Right atrium auricular region (tissue), 2 donors: ENCODE measurements at regions not wholly inside any gene's neighbourhood (a gene's known extent, or its start where the extent isn't known, plus 50 kb on each side); places are given as distances from the start of the nearest gene placed in this dataset.

Experiments
- DNase-seq: peaks from one replicate; pipeline ENCODE4 v3.0.0-alpha.2; 2019; ENCODE audit warnings: low spot score
- H3K27ac ChIP-seq, 2 donors: fragments of 200-600 bp; sonication (generic); 1 replicate in 1 of 2; 2 replicates in 1 of 2; pipeline ENCODE4 v1.5.1; 2016 to 2019
- H3K27me3 ChIP-seq, 2 donors: fragments of 200-600 bp; sonication (generic); one replicate each; pipeline versions ENCODE4 v1.5.1 to v1.6.0; 2017 to 2019
- H3K36me3 ChIP-seq: fragments of 200-600 bp; sonication (generic); one replicate; pipeline ENCODE4 v1.5.1; 2016
- H3K4me1 ChIP-seq, 2 donors: fragments of 200-600 bp; sonication (generic); one replicate each; pipeline versions ENCODE4 v1.5.1 to v1.6.0; 2017 to 2019
- H3K4me3 ChIP-seq, 2 donors: fragments of 200-600 bp; sonication (generic); 1 replicate in 1 of 2; 2 replicates in 1 of 2; pipeline ENCODE4 v1.5.1; 2017 to 2019; ENCODE audit warnings: mild to moderate bottlenecking in 1 of 2, moderate library complexity in 1 of 2
- H3K9me3 ChIP-seq, 2 donors: fragments of 200-600 bp; sonication (generic); one replicate each; pipeline ENCODE4 v1.5.1; 2019
- CTCF ChIP-seq, 2 donors: fragments of 200-600 bp; sonication (generic); IDR thresholded peaks; one replicate each; pipeline ENCODE4 v1.5.1; 2019; ENCODE audit warnings: antibody characterized with exemption in 2 of 2

- H3K9me3 ChIP-seq = no peaks in the 10 kb centered on the region
- DNase-seq = no peak
- TF ChIP-seq CTCF (IDR thresholded peaks at IDR 0.05) = no peak
- no peaks in the 10 kb centered on the region for H3K36me3 ChIP-seq
- no peaks in the 10 kb centered on the region for H3K27me3 ChIP-seq
- H3K4me3 ChIP-seq = no peak overlapping the region
- H3K4me1 ChIP-seq = no peaks in the 10 kb centered on the region
- H3K27ac ChIP-seq = no peak overlapping the region
These were observed 203.2 kb upstream of the GAP43 start for GRCh38 chr3:115420086-115420485.

- no peak for TF ChIP-seq CTCF (IDR thresholded peaks at IDR 0.05)
- H3K4me1 ChIP-seq = no peaks in the 10 kb centered on the region
- no peaks in the 10 kb centered on the region for H3K36me3 ChIP-seq
- H3K9me3 ChIP-seq = no peaks in the 10 kb centered on the region
- no peak overlapping the region for H3K4me3 ChIP-seq
- H3K27me3 ChIP-seq = no peaks in the 10 kb centered on the region
- DNase-seq = no peak
- no peak overlapping the region for H3K27ac ChIP-seq
These were observed 200.1 kb upstream of the GAP43 start for GRCh38 chr3:115423170-115423569.

GRCh38 chr3:115428841-115429240, 194.5 kb upstream of the GAP43 start:
- TF ChIP-seq CTCF (IDR thresholded peaks at IDR 0.05) = no peak
- DNase-seq = no peak
- Histone ChIP-seq H3K4me3 (no peak overlapping the region), H3K27me3 (no peaks in the 10 kb centered on the region), H3K4me1 (peaks cover 0 to 4% of the 10 kb centered on the region in 2 donors), H3K27ac (no peak overlapping the region), H3K9me3 (no peaks in the 10 kb centered on the region), H3K36me3 (no peaks in the 10 kb centered on the region)

GRCh38 chr3:115436767-115437301, 186.5 kb upstream of the GAP43 start:
- TF ChIP-seq CTCF (IDR thresholded peaks at IDR 0.05) = peak in 1 of 2 donors; percentile 23
- H3K4me3 ChIP-seq = no peak overlapping the region
- no peaks in the 10 kb centered on the region for H3K9me3 ChIP-seq
- H3K36me3 ChIP-seq = no peaks in the 10 kb centered on the region
- no peaks in the 10 kb centered on the region for H3K27me3 ChIP-seq
- H3K27ac ChIP-seq = no peak overlapping the region
- H3K4me1 ChIP-seq = no peaks in the 10 kb centered on the region
- no peak for DNase-seq

GRCh38 chr3:115438799-115439198, 184.5 kb upstream of the GAP43 start:
- Histone ChIP-seq H3K36me3 (no peaks in the 10 kb centered on the region), H3K9me3 (no peaks in the 10 kb centered on the region), H3K4me1 (no peaks in the 10 kb centered on the region), H3K27ac (no peak overlapping the region), H3K27me3 (no peaks in the 10 kb centered on the region), H3K4me3 (no peak overlapping the region)
- no peak for DNase-seq
- TF ChIP-seq CTCF (IDR thresholded peaks at IDR 0.05) = no peak

GRCh38 chr3:115445559-115445958, 177.8 kb upstream of the GAP43 start:
- DNase-seq = no peak
- Histone ChIP-seq H3K4me3 (no peak overlapping the region), H3K9me3 (no peaks in the 10 kb centered on the region), H3K36me3 (no peaks in the 10 kb centered on the region), H3K27me3 (no peaks in the 10 kb centered on the region), H3K4me1 (no peaks in the 10 kb centered on the region), H3K27ac (no peak overlapping the region)
- TF ChIP-seq CTCF (IDR thresholded peaks at IDR 0.05) = no peak
